ENCODE measurements at regions not wholly inside any gene's neighbourhood (a gene's known extent, or its start where the extent isn't known, plus 50 kb on each side); places are given as distances from the start of the nearest gene placed in this dataset.

GRCh38 chr3:9301091-9301490, 51.6 kb upstream of the SRGAP3 start:
- TF ChIP-seq, protein P1, sequence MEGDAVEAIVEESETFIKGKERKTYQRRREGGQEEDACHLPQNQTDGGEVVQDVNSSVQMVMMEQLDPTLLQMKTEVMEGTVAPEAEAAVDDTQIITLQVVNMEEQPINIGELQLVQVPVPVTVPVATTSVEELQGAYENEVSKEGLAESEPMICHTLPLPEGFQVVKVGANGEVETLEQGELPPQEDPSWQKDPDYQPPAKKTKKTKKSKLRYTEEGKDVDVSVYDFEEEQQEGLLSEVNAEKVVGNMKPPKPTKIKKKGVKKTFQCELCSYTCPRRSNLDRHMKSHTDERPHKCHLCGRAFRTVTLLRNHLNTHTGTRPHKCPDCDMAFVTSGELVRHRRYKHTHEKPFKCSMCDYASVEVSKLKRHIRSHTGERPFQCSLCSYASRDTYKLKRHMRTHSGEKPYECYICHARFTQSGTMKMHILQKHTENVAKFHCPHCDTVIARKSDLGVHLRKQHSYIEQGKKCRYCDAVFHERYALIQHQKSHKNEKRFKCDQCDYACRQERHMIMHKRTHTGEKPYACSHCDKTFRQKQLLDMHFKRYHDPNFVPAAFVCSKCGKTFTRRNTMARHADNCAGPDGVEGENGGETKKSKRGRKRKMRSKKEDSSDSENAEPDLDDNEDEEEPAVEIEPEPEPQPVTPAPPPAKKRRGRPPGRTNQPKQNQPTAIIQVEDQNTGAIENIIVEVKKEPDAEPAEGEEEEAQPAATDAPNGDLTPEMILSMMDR (conservative IDR thresholded peaks at IDR 0.05; ENCODE audit: low read depth, low read length), result no peak
- TF ChIP-seq POLR2A (IDR thresholded peaks at IDR 0.05; ENCODE audit: low read depth, low read length) (no peak), RAD21 (IDR thresholded peaks at IDR 0.05; ENCODE audit: low read length) (no peak), BHLHE40 (IDR thresholded peaks at IDR 0.05; ENCODE audit: low read depth, low read length) (no peak), MXI1 (IDR thresholded peaks at IDR 0.05; ENCODE audit: borderline replicate concordance, low read depth, low read length) (no peak), FOS (IDR thresholded peaks at IDR 0.05; ENCODE audit: low read depth, low read length) (no peak), CHD1 (IDR thresholded peaks at IDR 0.05; ENCODE audit: low read depth, low read length) (no peak)
- TF ChIP-seq, protein P2, sequence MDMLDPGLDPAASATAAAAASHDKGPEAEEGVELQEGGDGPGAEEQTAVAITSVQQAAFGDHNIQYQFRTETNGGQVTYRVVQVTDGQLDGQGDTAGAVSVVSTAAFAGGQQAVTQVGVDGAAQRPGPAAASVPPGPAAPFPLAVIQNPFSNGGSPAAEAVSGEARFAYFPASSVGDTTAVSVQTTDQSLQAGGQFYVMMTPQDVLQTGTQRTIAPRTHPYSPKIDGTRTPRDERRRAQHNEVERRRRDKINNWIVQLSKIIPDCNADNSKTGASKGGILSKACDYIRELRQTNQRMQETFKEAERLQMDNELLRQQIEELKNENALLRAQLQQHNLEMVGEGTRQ (IDR thresholded peaks at IDR 0.05; ENCODE audit: low read depth, low read length), result no peak
